GM06990 (cell line): ENCODE measurements at regions not wholly inside any gene's neighbourhood (a gene's known extent, or its start where the extent isn't known, plus 50 kb on each side); places are given as distances from the start of the nearest gene placed in this dataset.

ENCODE experiments used
- DNase-seq: peaks from one replicate; pipeline ENCODE4 v3.0.0-alpha.2; 2011; ENCODE audit not compliant: insufficient read length; ENCODE audit errors: extremely low read depth
- H3K27me3 ChIP-seq: replicated peaks from 2 replicates; pipeline ENCODE4 v1.6.0; 2011; ENCODE audit warnings: low read length; ENCODE audit not compliant: control insufficient read depth, insufficient read depth
- H3K36me3 ChIP-seq: 2 replicates; pipeline ENCODE4 v1.5.1; 2011; ENCODE audit warnings: low read length; ENCODE audit not compliant: control insufficient read depth, insufficient read depth
- H3K4me3 ChIP-seq: replicated peaks from 2 replicates; pipeline ENCODE4 v1.5.1; 2011; ENCODE audit warnings: low read depth, mild to moderate bottlenecking, control low read depth, low read length
- CTCF ChIP-seq: IDR thresholded peaks from 2 replicates; pipeline ENCODE4 v1.5.1; 2011; ENCODE audit warnings: low read length, control low read depth, mild to moderate bottlenecking, inconsistent platforms; ENCODE audit not compliant: insufficient read depth, poor library complexity, severe bottlenecking

DNA sequence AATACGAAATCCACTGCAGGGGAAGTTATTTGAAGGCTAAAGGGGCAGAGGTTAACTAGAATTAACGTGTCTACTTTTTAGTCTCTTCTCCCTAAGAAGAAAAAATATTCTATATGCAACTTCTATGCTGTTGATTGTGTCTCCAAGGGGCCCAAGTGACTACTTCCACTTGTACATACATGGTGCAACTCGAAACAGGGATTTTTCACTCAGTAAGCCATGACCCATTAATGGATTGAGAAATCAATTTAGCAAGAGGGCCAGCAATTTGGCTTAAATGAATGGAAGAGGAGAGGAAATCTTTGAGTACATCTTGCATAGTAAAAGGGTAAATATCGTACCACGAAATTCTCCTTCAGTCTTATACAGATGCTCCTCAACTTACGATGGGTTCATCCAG lies 151.1 kb upstream of the HES1 start:
- no peak for DNase-seq

DNA sequence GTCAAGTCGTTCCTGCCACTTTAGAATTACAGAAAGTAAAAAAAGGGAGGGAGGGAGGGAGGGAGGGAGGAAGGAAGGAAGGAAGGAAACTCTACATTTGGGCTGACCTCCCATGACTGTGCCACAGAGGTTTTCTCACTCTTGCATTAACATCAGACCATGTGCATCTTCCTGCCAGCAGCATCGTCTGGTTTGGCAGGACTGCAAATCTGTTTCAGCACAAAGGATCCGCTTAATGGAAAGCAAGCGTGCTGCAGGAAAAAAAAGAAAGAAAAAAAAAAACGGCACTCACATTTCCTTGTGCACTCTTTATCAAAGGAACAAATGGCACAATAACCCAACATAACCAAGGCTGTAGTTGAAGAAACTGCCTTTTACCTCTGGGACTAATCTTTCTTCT lies 148.8 kb upstream of the HES1 start:
- Histone ChIP-seq H3K27me3 (no peaks in the 10 kb centered on the region), H3K36me3 (no peaks in the 10 kb centered on the region), H3K4me3 (no peak overlapping the region)
- TF ChIP-seq CTCF = no peak
- DNase-seq = no peak

More for the DNA sequence above, 151.1 kb upstream of the HES1 start:
- Histone ChIP-seq H3K27me3 (no peaks in the 10 kb centered on the region), H3K4me3 (no peak overlapping the region), H3K36me3 (no peaks in the 10 kb centered on the region)
- no peak for TF ChIP-seq CTCF

GRCh38 chr3:193989186-193989585 lies 146.8 kb upstream of the HES1 start:
- no peak for DNase-seq
- Histone ChIP-seq H3K27me3 (no peaks in the 10 kb centered on the region), H3K4me3 (no peak overlapping the region), H3K36me3 (no peaks in the 10 kb centered on the region)
- TF ChIP-seq CTCF = no peak

- no peaks in the 10 kb centered on the region for H3K27me3 ChIP-seq
- H3K36me3 ChIP-seq = no peaks in the 10 kb centered on the region
- no peak for TF ChIP-seq CTCF
- DNase-seq = no peak
- no peak overlapping the region for H3K4me3 ChIP-seq
Observed at GRCh38 chr3:193991666-193992424, 144.1 kb upstream of the HES1 start.

DNA sequence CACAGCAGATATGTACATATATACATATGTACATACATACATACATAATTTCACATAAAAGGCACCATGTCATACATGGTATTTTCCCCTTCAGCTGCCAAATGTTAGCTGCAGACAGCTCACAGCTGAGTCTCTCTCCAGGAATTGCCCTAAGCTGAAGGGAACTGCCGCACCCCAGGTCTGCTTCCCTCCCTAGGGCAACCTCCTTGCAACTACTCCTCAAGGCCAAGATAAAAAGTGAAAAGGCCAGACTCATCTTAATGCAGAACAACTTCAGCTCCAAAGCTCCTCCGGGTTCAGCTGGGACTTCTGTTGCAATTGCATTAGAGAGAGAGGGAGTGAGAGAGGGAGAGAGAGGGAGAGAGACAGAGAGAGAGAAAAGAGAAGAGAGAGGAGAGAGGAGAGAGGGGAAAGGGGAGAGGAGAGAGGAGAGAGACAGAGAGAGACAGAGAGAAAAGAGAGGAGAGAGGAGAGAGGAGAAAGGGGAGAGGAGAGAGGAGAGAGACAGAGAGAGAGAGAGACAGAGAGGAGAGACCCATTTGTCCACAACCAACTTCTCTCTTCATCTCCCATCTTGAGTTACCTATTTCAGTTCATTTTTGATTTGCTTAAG lies 143.4 kb upstream of the HES1 start:
- no peak overlapping the region for H3K4me3 ChIP-seq
- no peak for DNase-seq
- no peaks in the 10 kb centered on the region for H3K27me3 ChIP-seq
- TF ChIP-seq CTCF = no peak
- H3K36me3 ChIP-seq = no peaks in the 10 kb centered on the region
